ENCODE measurements at regions not wholly inside any gene's neighbourhood (a gene's known extent, or its start where the extent isn't known, plus 50 kb on each side); places are given as distances from the start of the nearest gene placed in this dataset.

DNA sequence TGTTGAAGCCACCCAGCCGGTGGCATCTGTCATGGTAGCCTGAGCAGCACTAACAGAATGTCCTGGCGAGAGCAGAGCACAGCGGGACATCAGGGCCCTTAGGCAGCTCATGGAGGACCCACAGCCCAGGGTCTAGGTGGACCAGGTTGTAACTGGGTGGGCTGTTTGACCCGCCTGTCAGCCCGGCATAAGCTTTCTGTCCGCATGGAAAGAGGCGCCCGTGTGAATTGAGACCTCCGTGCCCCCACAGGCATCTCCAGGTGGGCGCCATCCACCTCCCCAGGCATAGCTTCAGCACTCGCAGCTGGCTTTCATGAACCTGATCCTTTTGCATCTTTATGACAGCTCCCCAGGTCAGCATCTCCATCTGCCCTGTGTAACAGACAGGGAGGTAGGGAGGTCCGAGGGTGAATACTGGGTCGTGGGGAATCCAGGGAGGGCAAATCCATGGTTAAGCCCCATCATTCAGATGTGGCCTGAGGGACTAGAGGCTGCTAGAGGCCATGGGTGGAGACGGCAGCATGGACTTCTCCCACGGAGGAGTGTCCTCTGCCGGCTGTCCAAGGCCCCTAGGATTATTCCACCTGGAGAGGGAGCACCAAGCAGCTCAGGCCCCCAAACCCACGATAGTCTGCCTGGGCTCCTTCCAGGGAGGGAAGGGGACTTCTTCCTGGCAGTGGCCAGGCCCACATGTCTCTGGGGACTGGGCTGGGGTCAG is 371.6 kb upstream of the MKI67 start:
- TF ChIP-seq, protein P1, sequence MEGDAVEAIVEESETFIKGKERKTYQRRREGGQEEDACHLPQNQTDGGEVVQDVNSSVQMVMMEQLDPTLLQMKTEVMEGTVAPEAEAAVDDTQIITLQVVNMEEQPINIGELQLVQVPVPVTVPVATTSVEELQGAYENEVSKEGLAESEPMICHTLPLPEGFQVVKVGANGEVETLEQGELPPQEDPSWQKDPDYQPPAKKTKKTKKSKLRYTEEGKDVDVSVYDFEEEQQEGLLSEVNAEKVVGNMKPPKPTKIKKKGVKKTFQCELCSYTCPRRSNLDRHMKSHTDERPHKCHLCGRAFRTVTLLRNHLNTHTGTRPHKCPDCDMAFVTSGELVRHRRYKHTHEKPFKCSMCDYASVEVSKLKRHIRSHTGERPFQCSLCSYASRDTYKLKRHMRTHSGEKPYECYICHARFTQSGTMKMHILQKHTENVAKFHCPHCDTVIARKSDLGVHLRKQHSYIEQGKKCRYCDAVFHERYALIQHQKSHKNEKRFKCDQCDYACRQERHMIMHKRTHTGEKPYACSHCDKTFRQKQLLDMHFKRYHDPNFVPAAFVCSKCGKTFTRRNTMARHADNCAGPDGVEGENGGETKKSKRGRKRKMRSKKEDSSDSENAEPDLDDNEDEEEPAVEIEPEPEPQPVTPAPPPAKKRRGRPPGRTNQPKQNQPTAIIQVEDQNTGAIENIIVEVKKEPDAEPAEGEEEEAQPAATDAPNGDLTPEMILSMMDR (conservative IDR thresholded peaks at IDR 0.05; ENCODE audit: low read depth, low read length) = no peak
- H3K4me3 ChIP-seq (ENCODE audit: low read depth, low read length) = no peak overlapping the region
- DNase-seq (ENCODE audit: low read depth) = no peak

DNA sequence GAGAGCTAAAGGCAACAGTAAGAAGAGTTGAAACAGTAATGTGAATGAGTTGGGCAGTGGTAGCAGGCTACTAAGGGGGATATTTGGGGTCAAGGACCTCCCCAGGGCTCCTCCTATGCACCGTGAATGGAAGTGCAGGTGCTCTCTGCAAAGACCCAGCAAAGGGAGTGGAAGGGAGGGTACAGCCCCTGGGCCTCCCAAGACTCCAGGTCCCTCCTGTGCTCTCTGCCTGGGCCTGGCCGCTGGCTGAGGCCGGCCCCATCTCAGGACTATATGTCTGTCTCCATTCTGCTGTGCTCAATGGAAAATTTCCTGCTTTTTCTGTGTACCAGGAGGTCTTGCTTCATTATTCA is 372.1 kb upstream of the MKI67 start:
- DNase-seq (ENCODE audit: low read depth) = no peak
- TF ChIP-seq, protein P1 (conservative IDR thresholded peaks at IDR 0.05; ENCODE audit: low read depth, low read length) = no peak
- H3K4me3 ChIP-seq (ENCODE audit: low read depth, low read length) = no peak overlapping the region

- H3K4me3 ChIP-seq (ENCODE audit: low read depth, low read length) = no peak overlapping the region
- DNase-seq (ENCODE audit: low read depth) = no peak
- TF ChIP-seq, protein P1 (conservative IDR thresholded peaks at IDR 0.05; ENCODE audit: low read depth, low read length) = no peak
Measured at GRCh38 chr10:128498746-128499145, 372.5 kb upstream of the MKI67 start.

GRCh38 chr10:128499486-128499885 is 373.3 kb upstream of the MKI67 start:
- no peak overlapping the region for H3K4me3 ChIP-seq (ENCODE audit: low read depth, low read length)
- no peak for DNase-seq (ENCODE audit: low read depth)
- TF ChIP-seq, protein P1 (conservative IDR thresholded peaks at IDR 0.05; ENCODE audit: low read depth, low read length) = no peak

DNA sequence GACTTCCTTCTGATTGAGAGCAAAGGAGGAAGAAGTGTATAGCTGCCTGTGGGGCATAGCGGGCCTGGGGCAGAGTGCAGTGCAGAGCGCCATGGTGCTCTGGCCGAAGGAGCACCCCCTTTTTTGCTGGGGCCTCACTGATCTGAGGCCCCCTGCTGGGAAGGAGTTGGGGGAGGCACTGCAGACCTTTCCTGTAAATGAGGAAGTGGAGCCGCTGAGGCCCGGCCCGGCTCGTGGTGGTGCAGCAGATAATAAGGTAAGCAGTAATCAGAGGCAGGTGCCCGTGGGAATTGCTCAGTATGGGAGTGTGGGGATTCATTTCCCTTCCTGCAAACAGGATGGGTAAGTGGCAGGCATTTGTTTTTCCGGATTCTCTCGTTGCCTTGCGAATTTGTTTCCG is 373.7 kb upstream of the MKI67 start:
- no peak overlapping the region for H3K4me3 ChIP-seq (ENCODE audit: low read depth, low read length)
- TF ChIP-seq, protein P1 (conservative IDR thresholded peaks at IDR 0.05; ENCODE audit: low read depth, low read length) = no peak
- no peak for DNase-seq (ENCODE audit: low read depth)

- DNase-seq (ENCODE audit: low read depth) = no peak
- H3K4me3 ChIP-seq (ENCODE audit: low read depth, low read length) = no peak overlapping the region
- TF ChIP-seq, protein P1 (conservative IDR thresholded peaks at IDR 0.05; ENCODE audit: low read depth, low read length) = no peak
Measured at GRCh38 chr10:128500642-128501041, 374.4 kb upstream of the MKI67 start.

- TF ChIP-seq, protein P1 (conservative IDR thresholded peaks at IDR 0.05; ENCODE audit: low read depth, low read length) = no peak
- H3K4me3 ChIP-seq (ENCODE audit: low read depth, low read length) = no peak overlapping the region
Measured at GRCh38 chr10:128505346-128505745, 379.1 kb upstream of the MKI67 start.

More at GRCh38 chr10:128505346-128505745, 379.1 kb upstream of the MKI67 start:
- no peak for DNase-seq (ENCODE audit: low read depth)
